ENCODE measurements at regions not wholly inside any gene's neighbourhood (a gene's known extent, or its start where the extent isn't known, plus 50 kb on each side); places are given as distances from the start of the nearest gene placed in this dataset.

- BruUV-seq (replicated peaks), result no TSS peak
- no peaks in the 10 kb centered on the region for H3K9me3 Mint-ChIP-seq (ENCODE audit: unreplicated experiment)
- no peaks in the 10 kb centered on the region for H3K4me1 Mint-ChIP-seq (ENCODE audit: insufficient read depth, unreplicated experiment)
- intact Hi-C loops (cut with micrococcal nuclease), result no loop called here
- POLR2A ChIA-PET, result interaction anchor here (0.7 kb wide), 1 partner anchor 14 kb away, joined by 3 read pairs; no protein-coding TSS in a partner anchor
- no peaks in the 10 kb centered on the region for H3K36me3 Mint-ChIP-seq (ENCODE audit: insufficient read depth, unreplicated experiment)
- TF ChIP-seq CTCF (IDR thresholded peaks at IDR 0.05; ENCODE audit: unreplicated experiment), result no peak
- H3K27ac Mint-ChIP-seq (ENCODE audit: low read depth, unreplicated experiment), result no peak overlapping the region
- no peaks in the 10 kb centered on the region for H3K27me3 Mint-ChIP-seq (ENCODE audit: insufficient read depth, unreplicated experiment)
- DNase-seq (ENCODE audit: unreplicated experiment), result no peak
- CTCF ChIA-PET, result interaction anchor here (0.5 to 0.6 kb wide), 3 partner anchors 85 to 546 kb away, joined by 3 to 5 read pairs (median 4); no protein-coding TSS in a partner anchor
- H3K4me3 Mint-ChIP-seq (ENCODE audit: unreplicated experiment), result no peak overlapping the region
Observed at GRCh38 chr5:105907016-105907415, 1763.7 kb downstream of the EFNA5 start.

DNA sequence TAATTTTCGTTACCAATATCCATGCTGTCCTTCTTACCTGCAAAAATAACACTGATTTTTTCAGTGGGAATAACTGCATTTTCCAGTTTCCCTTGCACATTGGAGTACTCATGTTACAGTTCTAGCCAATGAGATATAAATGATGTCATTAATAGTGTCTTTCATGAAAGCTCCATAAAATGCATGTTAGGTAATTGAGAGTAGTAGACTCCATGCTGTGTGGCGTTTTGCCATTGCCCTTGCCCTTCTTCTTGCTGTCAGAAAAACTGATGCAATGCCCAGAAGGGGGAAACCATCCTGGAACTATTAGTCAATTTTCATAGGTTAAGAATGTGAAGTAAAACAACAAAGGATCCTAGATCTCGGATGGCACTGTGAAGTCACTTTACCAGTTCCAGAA lies 1765.3 kb downstream of the EFNA5 start:
- H3K36me3 Mint-ChIP-seq (ENCODE audit: insufficient read depth, unreplicated experiment), result no peaks in the 10 kb centered on the region
- H3K4me1 Mint-ChIP-seq (ENCODE audit: insufficient read depth, unreplicated experiment), result no peaks in the 10 kb centered on the region
- no peak for TF ChIP-seq CTCF (IDR thresholded peaks at IDR 0.05; ENCODE audit: unreplicated experiment)
- BruUV-seq (replicated peaks), result no TSS peak
- ChIA-PET CTCF (no interaction called here), POLR2A (no interaction called here)
- peak; percentile 34 for DNase-seq (ENCODE audit: unreplicated experiment)
- intact Hi-C loops (cut with micrococcal nuclease), result no loop called here
- no peak overlapping the region for H3K27ac Mint-ChIP-seq (ENCODE audit: low read depth, unreplicated experiment)
- H3K9me3 Mint-ChIP-seq (ENCODE audit: unreplicated experiment), result no peaks in the 10 kb centered on the region
- no peak overlapping the region for H3K4me3 Mint-ChIP-seq (ENCODE audit: unreplicated experiment)
- no peaks in the 10 kb centered on the region for H3K27me3 Mint-ChIP-seq (ENCODE audit: insufficient read depth, unreplicated experiment)

GRCh38 chr5:105903069-105903468 lies 1767.7 kb downstream of the EFNA5 start:
- Mint-ChIP-seq H3K9me3 (ENCODE audit: unreplicated experiment) (no peaks in the 10 kb centered on the region), H3K4me1 (ENCODE audit: insufficient read depth, unreplicated experiment) (no peaks in the 10 kb centered on the region), H3K27ac (ENCODE audit: low read depth, unreplicated experiment) (no peak overlapping the region), H3K4me3 (ENCODE audit: unreplicated experiment) (no peak overlapping the region), H3K27me3 (ENCODE audit: insufficient read depth, unreplicated experiment) (no peaks in the 10 kb centered on the region), H3K36me3 (ENCODE audit: insufficient read depth, unreplicated experiment) (no peaks in the 10 kb centered on the region)
- intact Hi-C loops (cut with micrococcal nuclease), result no loop called here
- no TSS peak for BruUV-seq (replicated peaks)
- ChIA-PET CTCF (no interaction called here), POLR2A (no interaction called here)
- no peak for DNase-seq (ENCODE audit: unreplicated experiment)
- no peak for TF ChIP-seq CTCF (IDR thresholded peaks at IDR 0.05; ENCODE audit: unreplicated experiment)

GRCh38 chr5:105899726-105900125 lies 1771.0 kb downstream of the EFNA5 start:
- H3K27ac Mint-ChIP-seq (ENCODE audit: low read depth, unreplicated experiment), result no peak overlapping the region
- no peak for TF ChIP-seq CTCF (IDR thresholded peaks at IDR 0.05; ENCODE audit: unreplicated experiment)
- CTCF ChIA-PET, result interaction anchor here (0.6 kb wide), 1 partner anchor 167 kb away, joined by 6 read pairs; no protein-coding TSS in a partner anchor
- no peaks in the 10 kb centered on the region for H3K36me3 Mint-ChIP-seq (ENCODE audit: insufficient read depth, unreplicated experiment)
- no peaks in the 10 kb centered on the region for H3K27me3 Mint-ChIP-seq (ENCODE audit: insufficient read depth, unreplicated experiment)
- POLR2A ChIA-PET, result no interaction called here
- no TSS peak for BruUV-seq (replicated peaks)
- H3K4me1 Mint-ChIP-seq (ENCODE audit: insufficient read depth, unreplicated experiment), result no peaks in the 10 kb centered on the region
- intact Hi-C loops (cut with micrococcal nuclease), result no loop called here
- H3K4me3 Mint-ChIP-seq (ENCODE audit: unreplicated experiment), result no peak overlapping the region
- H3K9me3 Mint-ChIP-seq (ENCODE audit: unreplicated experiment), result no peaks in the 10 kb centered on the region
- DNase-seq (ENCODE audit: unreplicated experiment), result no peak

All from MCF 10A (cell line).